ENCODE measurements at regions not wholly inside any gene's neighbourhood (a gene's known extent, or its start where the extent isn't known, plus 50 kb on each side); places are given as distances from the start of the nearest gene placed in this dataset.

DNA sequence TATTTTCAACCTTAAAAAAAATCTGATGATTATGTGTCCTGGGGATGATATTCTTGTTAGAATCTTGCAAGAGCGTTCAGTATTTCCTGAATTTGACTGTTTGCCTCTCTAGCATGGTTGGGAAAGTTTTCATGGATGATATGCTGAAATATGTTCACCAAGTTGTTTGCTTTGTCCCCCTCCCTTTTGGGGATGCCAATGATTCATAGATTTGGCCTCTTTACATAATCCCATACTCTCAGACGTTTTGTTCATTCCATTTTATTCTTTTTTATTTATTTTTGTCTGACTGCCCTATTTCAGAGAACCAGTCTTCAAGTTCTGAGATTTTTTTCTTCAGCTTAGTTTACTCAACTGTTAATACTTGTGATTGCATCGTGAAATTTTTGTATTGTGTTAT is 415.1 kb downstream of the FAM47B start:
- no peak for TF ChIP-seq POLR2A (IDR thresholded peaks at IDR 0.05)
- no peak for TF ChIP-seq CTCF (IDR thresholded peaks at IDR 0.05)
- no peak for TF ChIP-seq EP300 (IDR thresholded peaks at IDR 0.05)
